ENCODE measurements at regions not wholly inside any gene's neighbourhood (a gene's known extent, or its start where the extent isn't known, plus 50 kb on each side); places are given as distances from the start of the nearest gene placed in this dataset.
"Not testable (repeated sequence)": the region's sequence is repeated elsewhere in the genome, so short reads cannot be mapped to it uniquely, and the experiment has no call there.

DNA sequence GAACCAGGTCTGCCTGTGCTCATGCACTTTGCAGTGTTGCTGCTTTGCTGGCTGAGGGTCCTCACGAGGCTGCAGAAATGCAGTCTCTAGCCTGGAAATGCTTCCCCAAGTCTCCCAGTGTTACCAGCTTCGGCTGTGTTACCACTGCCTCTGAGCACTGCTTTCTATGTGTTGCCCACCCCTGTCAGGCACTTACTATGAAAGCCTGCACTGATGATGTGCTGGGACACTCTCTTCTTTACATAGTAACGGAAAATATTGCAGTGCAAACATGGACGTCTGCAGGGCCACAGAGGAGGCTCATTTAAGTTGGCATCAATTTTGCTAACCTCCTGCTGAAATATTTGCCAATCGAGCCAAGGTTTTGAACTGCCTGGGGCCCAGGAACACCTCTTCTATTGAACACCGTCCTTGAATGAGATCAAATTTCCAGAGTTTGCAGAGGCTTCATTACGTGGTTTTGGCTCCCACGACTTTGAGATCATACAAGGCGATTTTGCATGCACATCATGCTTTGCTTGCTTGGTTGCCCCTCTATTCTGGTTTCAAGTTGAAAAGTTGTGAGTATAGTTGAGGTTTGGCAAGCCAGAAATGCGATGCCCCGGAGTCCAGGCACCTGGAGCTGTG lies 404.7 kb upstream of the PODXL start:
- no peak for DNase-seq (ENCODE audit: low read depth)

DNA sequence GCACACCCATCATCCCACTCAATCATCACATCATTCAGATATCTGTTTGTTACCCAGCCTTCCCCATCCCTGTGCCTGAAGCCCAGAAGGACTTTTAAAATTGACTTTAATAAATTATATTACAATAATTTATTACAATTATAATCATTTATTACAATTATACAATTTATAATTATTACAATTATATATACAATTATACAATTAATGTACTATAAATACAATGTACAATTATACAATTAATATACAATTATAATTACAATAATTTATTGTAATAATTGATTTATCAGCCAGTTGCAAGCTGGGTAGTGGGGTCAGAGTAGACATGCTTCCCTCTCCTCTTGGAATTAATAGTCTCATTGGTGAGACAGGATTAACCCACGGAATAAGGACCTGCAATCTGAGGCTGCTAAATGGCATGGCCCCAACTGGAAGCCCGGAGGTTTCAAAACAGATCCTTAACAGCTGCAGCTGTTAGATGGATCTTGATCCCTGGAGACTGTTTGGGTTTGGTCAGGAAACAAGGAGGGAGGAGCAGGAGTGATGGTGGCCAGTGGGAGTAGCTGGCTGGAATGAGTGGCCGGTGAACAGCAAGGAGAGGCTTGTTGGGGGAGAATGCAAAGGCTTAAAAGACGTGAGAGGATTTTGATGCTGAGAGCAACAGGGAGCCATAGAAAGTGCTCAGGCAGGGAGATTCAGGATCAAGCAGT lies 402.8 kb upstream of the PODXL start:
- no peak for DNase-seq (ENCODE audit: low read depth)

DNA sequence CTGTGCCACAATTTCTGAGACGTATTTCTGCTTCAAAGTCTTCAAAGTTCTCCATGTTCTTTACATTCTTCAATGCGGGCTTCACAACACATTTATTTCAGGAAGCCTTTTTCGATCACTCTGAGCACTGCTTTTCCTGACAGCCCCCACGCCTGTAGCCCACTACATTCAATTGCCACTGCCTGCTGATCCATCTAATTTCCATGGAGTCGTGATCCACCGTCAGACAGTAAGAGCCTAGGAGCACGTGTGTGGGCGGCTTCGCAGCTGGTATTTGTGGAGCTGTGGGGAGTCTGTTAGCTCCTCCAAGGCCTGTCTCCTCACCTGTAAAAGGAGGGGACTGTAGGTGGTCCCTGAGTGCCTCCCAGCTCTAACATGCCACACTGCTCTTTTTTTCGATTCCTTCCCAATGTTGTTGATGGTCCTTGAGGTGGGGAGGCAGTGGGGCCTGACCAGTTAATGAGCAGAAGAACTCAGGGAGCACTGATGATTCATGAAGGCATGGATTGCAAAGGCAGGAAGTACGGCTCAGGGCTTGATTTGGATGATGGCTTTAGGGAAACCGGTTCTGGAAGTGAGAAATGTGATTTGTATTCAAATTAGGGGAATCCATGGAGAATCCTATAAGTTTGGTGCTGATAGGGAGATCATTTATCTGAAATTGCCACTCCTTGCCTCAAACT lies 401.1 kb upstream of the PODXL start:
- no peak for DNase-seq (ENCODE audit: low read depth)

DNA sequence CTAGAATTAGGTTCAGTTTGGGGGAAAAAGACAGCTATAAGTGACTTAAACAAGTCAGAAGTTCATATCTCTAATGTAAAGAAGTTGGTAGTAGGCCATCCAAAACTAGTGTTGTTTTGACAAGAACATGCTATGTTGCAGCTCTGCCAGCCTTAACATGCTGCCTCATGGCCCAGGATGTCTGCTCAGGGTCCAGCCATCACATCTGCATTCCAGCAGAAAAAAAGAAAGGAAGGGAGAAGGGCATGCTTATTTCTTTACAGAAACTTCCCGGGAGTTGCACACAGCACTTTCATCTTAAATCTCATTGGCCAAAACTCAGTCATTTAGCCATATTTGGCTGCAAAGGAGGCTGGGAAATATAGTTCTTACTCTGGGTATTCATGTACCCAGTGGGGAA lies 400.4 kb upstream of the PODXL start:
- no peak for DNase-seq (ENCODE audit: low read depth)

DNA sequence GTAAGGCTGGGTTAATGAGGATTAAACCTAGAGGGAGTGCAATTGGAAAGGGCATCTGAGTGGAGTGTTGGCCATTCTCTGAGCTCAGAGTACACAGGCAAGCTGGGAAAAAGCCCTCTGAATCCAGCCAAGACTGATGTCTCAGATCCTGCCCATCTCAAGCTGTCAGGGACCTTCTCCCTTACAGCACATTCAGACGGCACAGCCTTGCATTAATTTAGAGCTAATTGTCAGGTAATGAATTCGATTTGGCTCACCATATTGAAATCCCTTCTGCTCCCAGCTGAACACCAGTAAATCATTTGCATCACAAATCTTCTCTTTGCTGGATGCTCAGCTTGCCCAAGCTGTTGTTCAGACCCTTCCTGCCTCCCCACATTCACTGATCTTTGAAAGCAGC lies 399.3 kb upstream of the PODXL start:
- DNase-seq (ENCODE audit: low read depth) = no peak

DNA sequence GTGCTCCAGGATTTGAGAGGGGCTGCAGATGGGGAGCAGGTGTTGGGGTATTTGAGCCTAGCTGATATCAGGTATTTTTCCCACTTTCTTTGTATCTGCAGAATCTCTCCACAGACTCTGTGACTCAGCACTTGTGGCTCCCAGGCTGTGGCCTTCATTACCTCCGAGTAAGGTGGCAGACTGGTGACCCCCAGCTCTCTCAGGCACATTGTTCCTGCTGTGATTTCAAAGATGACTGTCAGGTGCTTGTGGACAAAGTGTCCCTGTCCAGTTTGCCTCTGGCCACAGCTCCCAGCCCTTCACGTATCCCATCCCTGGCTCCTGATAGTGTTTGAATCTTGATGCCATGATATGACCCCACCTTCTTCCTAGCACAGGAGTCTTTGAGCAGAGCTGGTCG lies 396.8 kb upstream of the PODXL start:
- DNase-seq (ENCODE audit: low read depth) = no peak

DNA sequence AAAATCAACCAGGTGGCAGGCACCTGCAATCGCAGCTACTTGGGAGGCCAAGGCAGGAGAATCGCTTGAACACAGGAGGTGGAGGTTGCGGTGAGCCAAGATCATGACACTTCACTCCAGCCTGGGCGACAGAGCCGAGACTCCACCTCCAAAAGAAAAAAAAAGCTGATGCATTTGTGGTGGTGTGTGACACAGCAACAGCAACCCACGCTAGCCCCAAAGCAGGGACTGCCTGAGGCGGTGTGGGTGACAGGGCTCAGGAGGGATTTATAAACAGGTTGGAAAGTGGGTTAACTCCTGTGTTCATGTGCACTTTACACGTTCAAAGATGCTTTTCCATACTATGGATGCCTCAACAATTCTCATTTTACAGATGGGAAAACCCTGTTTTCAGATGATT lies 395.9 kb upstream of the PODXL start:
- DNase-seq (ENCODE audit: low read depth) = no peak

DNA sequence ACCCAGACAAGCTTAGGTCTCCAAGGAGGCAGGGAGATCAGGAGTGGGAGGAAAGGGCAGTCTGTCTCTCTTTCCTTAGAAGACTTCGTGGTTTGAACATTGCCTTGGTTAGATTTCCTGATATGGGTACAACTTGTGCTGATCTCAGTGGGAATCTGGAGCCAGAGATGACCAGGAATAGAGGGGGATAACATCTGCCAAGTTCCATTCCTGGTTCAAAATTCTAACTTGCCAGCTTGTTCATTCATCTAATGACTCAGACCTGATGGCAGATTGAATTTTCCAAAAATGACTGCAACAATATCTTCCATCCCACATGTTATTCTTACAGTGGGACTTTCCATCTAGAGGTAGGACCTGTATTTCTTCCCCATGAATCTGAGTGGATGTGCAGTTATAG lies 394.3 kb upstream of the PODXL start:
- no peak for DNase-seq (ENCODE audit: low read depth)

DNA sequence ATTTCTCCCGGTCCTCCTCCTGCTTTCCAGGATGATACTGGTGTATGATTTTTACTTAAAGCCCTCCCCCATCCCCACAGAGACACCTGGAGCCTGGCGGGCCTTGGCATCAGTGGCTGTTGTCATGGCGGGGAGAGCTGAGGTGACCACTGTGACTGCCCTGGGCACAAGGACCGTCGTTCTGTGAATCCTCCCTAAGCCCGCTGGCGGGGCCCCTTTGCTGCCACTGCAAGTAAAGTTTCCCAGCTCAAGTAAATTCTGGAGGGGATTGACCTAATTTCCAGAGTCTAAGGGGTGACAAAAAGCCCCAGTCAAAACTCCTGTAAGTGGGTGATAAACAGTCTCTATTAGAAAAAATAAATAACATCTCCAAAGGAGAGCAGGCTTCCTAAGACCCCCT lies 393.2 kb upstream of the PODXL start:
- DNase-seq (ENCODE audit: low read depth) = no peak

DNA sequence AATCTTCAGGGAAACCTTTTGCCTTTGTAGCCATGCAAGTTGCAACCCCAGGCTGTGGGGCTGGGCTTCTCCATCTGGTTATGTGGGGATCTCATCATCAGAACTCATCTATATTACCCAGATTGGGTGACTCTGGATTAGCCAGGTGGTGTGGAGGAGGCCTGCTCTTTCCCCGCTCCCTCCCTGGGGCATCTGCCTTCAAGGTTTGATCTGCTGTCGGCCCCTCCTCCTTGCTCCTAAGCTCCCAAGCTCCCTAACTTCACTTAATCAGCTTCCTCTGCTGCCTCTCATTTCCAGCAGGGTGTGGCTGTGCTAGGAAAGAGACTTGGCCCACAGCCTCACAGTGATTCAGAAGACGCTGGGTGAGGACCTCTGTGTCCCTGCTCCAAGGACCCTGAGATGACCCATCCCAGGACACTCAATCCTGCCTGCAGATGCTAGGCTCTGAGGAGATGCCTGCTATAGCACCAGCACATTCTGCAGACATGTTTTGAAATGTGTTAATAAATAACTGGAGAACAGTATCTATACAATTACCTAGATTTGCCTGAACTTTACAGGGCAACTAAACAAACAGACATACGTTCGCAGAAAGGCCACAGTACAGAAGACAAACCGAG lies 392.1 kb upstream of the PODXL start:
- DNase-seq (ENCODE audit: low read depth) = no peak

DNA sequence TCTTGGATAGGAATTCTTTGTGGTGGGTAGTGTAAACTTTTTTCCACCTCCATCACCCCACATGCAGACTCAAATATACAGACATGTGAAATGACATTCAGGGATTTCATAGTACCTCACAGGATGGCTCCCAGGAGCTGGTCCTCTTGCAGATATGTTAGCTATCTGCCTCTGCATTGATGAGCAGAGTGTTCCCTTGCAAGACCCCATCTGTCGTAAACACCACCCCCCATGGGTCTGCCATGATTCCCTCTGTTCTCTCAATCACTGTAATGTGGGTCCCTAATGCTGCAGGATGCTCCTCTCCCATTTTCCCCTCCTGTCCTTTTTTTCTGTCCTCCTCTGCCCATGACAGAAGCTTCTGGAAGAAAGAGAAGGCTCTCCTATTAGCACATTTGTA lies 391.2 kb upstream of the PODXL start:
- DNase-seq (ENCODE audit: low read depth) = no peak

DNA sequence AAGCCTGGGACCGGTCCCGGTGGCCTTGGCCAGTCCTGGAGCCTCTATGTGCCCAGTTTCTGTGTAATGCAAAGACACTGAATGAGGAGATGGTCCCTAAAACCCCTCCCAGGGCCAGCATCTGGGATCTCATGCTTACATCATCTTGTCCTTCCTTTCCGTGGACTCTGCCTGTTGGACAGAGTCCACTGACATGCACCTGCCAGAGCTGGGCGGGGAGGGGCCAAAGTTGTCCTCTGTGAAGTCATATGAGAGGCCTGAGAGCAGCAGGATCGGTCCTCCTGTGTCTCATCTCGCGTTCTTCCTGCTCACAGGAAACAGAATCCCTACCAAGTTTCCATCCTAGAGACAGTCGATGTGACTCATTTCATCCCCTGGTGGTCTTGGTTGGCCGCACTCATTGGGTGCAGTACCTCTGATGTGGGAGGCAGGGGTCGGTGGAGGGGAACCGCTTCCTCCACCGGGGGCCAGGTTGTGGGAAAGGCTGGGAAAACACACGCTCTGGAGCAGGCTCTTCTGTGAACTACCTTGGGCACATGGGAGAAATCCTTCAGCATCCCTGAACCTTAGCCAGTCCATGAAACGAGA lies 389.6 kb upstream of the PODXL start:
- DNase-seq (ENCODE audit: low read depth) = no peak

DNA sequence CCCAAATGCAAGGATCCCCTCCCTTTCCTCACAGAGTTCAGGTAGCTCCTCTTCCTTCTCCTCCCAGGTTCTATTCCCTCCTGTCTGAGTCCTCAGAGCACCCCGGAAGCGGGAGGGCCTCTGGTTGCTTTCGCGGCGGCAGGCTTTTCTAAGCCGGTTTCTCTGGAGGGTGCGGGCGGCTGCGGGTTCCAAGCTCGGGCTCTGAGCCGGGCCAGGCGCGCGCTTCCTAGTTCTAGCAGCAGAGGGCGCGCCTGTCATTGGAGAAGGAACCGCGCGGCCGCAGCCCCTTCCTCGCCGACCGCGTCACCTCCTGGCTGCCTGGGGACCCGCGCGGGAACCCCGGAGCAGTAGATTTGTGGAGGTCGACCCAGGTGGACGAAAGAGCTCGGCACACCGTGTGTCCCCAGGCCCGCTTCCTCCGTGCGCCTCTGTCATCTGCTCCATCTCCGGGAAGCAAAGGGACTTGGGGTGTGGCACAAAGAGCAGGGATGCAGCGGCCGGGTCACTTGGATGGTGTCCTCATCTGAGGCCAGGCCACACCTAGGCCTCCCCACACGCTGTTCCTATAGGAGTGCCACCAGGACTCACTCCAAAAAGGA lies 389.0 kb upstream of the PODXL start:
- DNase-seq (ENCODE audit: low read depth) = no peak

DNA sequence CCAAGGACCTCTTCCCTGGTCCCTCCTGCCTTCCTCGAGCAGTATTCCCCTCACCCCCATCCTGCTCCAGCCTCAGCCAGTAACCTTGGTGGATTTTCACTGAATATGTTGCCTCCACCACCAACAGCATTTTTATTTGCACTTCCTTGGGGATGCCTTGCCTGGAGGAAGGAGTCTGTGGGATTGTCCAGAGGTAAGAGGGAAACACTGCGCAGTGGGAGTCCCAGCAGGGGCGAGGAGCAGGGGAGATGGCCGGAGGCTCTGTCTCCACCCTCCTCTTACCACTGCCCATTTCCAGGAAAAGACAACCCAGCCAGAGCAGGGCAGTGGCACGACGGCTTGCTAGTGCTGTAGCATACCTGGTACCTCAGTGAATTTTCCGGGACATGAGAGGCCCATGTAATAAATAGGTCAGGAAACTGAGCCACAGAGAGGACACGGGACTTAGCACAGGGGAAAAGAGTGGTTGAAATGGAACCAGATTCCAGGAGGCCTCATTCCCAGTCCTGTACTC lies 388.2 kb upstream of the PODXL start:
- no peak for DNase-seq (ENCODE audit: low read depth)

DNA sequence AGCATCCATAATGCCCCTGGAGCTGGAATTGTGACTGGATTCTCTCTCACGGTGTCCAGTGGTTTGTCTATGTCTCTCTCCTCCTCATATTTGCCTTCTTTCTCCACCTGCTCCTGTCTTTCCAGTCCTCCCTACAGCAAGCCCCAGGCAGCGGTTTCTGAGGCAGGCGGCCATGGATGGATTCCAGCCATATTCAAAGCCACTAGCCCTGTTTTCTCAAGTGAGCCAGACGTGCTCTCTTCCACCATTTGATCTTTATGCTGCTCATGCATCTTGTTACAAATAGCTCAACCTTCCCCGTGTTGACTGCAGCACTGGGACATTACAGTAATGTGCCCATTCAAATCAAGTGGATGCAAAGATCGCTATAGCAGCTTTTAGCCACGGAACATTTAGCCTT lies 387.2 kb upstream of the PODXL start:
- no peak for DNase-seq (ENCODE audit: low read depth)

DNA sequence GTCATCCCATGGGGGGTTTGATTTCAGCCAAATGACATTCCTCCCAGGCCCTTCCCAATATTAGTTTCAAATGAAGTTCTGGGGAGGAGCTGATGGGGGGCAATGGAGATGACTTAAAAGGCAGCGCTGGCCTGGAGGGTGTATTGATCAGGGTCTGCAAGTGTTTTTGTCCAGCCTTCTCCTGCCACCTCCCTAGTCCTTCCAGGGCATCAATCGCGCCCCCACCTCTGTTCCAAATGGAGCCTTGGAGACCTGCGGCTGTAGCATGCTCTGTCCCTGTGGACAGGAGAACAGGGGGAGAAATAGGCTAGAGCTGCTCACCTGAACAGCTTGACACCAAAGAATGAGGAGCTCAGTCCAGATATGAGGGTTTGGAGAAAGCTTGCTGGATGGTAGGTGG lies 386.8 kb upstream of the PODXL start:
- no peak for DNase-seq (ENCODE audit: low read depth)

DNA sequence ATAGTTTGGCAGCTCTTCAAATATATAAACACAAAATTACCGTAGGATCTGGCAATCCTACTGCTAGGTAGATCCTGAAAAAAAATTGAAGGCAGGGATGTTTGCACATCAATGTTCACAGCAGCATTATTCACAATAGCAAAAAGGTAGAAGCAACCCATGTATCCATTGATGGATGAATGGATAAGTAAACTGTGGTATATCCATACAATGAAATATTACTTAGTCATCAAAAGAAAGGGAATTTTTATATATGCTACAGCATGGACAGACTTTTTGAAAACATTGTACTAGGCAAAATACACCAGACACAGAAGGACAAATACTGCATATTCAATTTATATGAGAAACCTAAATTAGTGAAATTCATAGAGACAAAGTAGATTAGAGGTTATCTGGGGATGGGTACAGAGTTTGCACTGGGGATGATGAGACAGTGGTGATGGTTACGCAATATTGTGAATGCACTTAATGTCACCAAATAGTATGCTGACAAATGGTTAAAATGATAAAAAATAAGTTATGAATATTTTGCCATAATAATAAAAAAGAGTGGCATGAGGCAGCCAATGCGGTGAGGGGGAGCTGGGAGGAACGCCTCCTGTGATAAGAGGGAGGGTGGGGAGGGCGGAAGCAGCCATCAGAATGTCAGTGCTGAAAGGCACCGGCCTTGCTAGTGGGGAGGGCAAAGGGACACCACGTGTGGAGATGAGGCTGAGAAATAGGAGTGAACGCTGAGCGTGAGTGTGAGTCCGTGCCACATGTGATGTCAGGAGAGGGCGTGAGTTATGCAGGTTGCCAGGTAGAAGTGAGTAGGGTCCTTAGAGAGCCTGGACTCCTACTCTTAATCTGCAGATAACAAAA lies 386.1 kb upstream of the PODXL start:
- no peak for DNase-seq (ENCODE audit: low read depth)

DNA sequence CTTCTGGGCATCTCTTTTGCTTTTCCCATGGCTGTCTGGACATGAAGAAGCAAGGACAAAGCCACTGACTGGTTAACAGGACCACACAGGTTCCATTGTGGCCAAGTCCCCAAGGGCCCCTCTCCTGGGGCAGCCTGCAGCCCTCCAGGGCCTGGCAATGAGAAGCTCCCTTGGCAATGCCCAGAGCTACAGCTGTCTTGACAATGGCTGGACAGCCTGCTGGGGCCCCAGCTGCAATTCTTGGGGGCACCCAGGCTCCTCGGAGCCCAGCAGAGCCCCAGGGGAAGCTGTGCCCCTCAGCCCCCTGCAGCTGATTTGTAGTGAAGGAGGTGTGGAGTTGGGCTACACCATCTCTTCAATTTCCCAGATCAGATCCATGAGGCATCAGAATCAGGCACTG lies 384.9 kb upstream of the PODXL start:
- no peak for DNase-seq (ENCODE audit: low read depth)

DNA sequence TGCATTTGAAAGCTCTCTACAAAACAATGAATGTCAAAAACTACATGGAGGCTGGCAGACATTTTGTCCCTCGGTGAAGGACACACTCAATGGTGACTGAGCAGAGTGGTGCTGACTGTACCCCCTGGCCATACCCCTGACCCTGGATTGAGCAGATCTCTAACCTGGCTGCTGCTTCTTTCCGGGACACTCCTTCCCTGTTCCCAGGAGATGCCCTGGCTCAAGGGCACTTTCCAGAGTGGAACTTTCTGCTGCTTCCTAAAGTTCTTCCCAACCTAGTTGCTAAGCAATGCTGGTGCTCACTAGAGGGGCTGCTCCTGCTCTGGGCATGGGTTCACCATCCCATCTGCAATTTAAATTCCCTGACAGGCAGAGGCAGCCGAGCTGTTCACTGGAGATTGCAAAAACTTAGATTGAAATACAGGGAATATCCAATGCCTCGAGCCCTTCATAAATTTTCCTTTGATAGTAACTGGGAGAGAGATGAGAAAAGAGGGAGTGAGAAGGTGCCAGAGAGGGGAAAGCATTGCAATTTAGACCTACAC lies 384.3 kb upstream of the PODXL start:
- DNase-seq (ENCODE audit: low read depth) = no peak

DNA sequence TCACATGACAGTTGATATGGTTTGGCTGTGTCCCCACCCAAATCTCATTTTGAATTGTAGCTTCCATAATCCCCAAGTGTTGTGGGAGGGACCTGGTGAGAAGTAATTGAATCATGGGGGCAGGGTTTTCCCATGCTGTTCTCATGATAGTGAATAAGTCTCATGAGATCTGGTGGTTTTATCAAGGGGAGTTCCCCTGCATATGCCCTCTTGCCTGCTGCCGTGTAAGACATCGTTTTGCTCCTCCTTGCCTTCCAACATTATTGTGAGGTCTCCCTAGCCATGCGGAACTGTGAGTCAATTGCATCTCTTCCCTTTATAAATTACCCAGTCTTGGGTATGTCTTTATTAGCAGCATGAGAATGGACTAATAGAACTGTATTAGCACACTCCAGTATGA lies 382.4 kb upstream of the PODXL start:
- DNase-seq (ENCODE audit: low read depth) = not testable (repeated sequence)

DNA sequence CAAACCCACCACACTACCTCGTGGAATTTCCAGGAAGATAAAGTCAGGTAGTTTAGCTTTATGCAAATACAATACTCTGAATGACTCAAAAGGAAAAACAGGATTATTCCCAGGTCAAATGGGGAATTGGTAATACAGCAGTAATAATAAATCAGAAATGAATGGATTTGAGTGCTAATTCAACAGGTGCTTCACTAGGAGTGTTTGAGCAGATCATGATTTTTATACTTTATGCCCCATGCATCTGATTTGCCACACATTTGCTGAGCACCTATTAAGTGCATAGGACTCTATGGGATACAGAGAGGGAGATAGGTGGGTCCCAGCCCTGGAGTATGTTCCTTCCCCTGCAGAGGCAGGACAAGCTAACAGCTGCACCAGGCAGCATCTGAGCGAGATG lies 381.4 kb upstream of the PODXL start:
- no peak for DNase-seq (ENCODE audit: low read depth)
